GM12878 (cell line): ENCODE measurements at regions not wholly inside any gene's neighbourhood (a gene's known extent, or its start where the extent isn't known, plus 50 kb on each side); places are given as distances from the start of the nearest gene placed in this dataset.

Experiments
- CEBPB ChIP-seq, 2 experiments: fragments of 150-350 bp in 1 of 2; IDR thresholded peaks; 2 replicates each; pipeline ENCODE4 v1.6.1; 2012 to 2014; ENCODE audit warnings: low read depth in 2 of 2, low read length in 2 of 2, borderline replicate concordance in 1 of 2, inconsistent platforms in 1 of 2
- ESRRA ChIP-seq: IDR thresholded peaks from 2 replicates; pipeline ENCODE4 v1.6.1; 2012; ENCODE audit warnings: mild to moderate bottlenecking, low read length, improper control_type of control experiment
- POLR2AphosphoS5 ChIP-seq: IDR thresholded peaks from 2 replicates; pipeline ENCODE4 v1.6.1; 2011; ENCODE audit warnings: mild to moderate bottlenecking, low read length, inconsistent platforms
- RAD21 ChIP-seq: IDR thresholded peaks from 2 replicates; pipeline ENCODE4 v1.6.1; 2011; ENCODE audit warnings: mild to moderate bottlenecking, low read depth, low read length, moderate library complexity; ENCODE audit not compliant: insufficient read depth
- YY1 ChIP-seq: IDR thresholded peaks from 2 replicates; pipeline ENCODE4 v1.6.1; 2011; ENCODE audit warnings: low read depth, mild to moderate bottlenecking, low read length
- ZSCAN29 ChIP-seq: fragments of 450-650 bp; IDR thresholded peaks from 2 replicates; pipeline ENCODE4 v1.6.1; 2017; ENCODE audit warnings: mild to moderate bottlenecking, moderate library complexity
- TF ChIP-seq, protein P1 (sequence below): fragments of 450-650 bp; IDR thresholded peaks from 2 replicates; pipeline ENCODE4 v1.6.1; 2018; ENCODE audit warnings: mild to moderate bottlenecking, low read depth, moderate library complexity; ENCODE audit not compliant: partially characterized antibody
- TF ChIP-seq, protein P2 (sequence below), 3 experiments: IDR thresholded peaks in 2 of 3; conservative IDR thresholded peaks in 1 of 3; 2 replicates each; pipeline ENCODE4 v1.5.1; 2011; ENCODE audit warnings: low read depth in 3 of 3, low read length in 3 of 3, mild to moderate bottlenecking in 3 of 3, control low read depth in 2 of 3, moderate library complexity in 2 of 3, inconsistent platforms in 1 of 3, mixed read lengths in 1 of 3; ENCODE audit not compliant: control insufficient read depth in 2 of 3, insufficient read depth in 1 of 3; ENCODE audit errors: extremely low read depth in 1 of 3

DNA sequence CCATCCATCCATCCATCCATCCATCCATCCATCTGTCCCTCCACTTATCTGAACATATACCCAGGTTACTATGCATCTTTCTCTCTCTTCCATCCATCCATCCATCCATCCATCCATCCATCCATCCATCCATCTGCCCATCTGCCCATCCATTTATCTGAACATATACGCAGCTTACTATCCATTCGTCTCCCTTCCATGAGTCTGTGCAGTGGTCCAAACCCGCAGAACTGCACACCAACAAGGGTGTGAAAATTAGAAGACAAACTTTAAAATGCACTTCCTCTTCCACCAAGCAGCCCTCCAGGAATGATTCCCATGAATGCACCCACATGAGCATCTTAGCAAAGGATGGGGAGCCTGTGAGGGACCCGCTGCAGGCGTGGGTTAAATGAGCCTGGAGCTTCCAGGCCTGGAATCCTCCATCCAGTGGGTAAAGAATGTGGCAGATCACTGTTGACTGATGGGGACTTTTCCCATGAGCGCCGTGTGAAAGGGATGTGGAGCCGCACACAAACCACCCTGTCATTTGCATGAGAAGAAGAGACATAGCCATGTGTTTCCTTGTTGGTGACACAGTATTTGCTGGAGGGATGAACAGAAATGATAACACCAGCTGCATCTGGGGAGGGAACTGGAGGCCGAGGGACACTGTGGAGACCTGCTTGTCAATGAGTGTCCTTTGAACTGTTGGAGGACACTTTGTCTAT is 376.6 kb downstream of the ADGRD1 start:
- TF ChIP-seq POLR2AphosphoS5 (no peak), CEBPB (IDR thresholded peaks at IDR 0.05; ENCODE audit: borderline replicate concordance in 1 of 2, low read depth in 2 of 2, low read length in 2 of 2) (no peak), YY1 (no peak), ZSCAN29 (no peak), RAD21 (no peak), ESRRA (no peak)
- TF ChIP-seq, protein P1, sequence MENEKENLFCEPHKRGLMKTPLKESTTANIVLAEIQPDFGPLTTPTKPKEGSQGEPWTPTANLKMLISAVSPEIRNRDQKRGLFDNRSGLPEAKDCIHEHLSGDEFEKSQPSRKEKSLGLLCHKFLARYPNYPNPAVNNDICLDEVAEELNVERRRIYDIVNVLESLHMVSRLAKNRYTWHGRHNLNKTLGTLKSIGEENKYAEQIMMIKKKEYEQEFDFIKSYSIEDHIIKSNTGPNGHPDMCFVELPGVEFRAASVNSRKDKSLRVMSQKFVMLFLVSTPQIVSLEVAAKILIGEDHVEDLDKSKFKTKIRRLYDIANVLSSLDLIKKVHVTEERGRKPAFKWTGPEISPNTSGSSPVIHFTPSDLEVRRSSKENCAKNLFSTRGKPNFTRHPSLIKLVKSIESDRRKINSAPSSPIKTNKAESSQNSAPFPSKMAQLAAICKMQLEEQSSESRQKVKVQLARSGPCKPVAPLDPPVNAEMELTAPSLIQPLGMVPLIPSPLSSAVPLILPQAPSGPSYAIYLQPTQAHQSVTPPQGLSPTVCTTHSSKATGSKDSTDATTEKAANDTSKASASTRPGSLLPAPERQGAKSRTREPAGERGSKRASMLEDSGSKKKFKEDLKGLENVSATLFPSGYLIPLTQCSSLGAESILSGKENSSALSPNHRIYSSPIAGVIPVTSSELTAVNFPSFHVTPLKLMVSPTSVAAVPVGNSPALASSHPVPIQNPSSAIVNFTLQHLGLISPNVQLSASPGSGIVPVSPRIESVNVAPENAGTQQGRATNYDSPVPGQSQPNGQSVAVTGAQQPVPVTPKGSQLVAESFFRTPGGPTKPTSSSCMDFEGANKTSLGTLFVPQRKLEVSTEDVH: no peak
- TF ChIP-seq, protein P2, sequence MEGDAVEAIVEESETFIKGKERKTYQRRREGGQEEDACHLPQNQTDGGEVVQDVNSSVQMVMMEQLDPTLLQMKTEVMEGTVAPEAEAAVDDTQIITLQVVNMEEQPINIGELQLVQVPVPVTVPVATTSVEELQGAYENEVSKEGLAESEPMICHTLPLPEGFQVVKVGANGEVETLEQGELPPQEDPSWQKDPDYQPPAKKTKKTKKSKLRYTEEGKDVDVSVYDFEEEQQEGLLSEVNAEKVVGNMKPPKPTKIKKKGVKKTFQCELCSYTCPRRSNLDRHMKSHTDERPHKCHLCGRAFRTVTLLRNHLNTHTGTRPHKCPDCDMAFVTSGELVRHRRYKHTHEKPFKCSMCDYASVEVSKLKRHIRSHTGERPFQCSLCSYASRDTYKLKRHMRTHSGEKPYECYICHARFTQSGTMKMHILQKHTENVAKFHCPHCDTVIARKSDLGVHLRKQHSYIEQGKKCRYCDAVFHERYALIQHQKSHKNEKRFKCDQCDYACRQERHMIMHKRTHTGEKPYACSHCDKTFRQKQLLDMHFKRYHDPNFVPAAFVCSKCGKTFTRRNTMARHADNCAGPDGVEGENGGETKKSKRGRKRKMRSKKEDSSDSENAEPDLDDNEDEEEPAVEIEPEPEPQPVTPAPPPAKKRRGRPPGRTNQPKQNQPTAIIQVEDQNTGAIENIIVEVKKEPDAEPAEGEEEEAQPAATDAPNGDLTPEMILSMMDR (IDR thresholded peaks at IDR 0.05 in 2 of 3, conservative IDR thresholded peaks at IDR 0.05 in 1 of 3; ENCODE audit: control insufficient read depth in 2 of 3, extremely low read depth in 1 of 3, insufficient read depth in 1 of 3, low read depth in 3 of 3, low read length in 3 of 3): no peak
